ENCODE measurements at regions not wholly inside any gene's neighbourhood (a gene's known extent, or its start where the extent isn't known, plus 50 kb on each side); places are given as distances from the start of the nearest gene placed in this dataset.

GRCh38 chr1:221638595-221638994 lies 103.3 kb downstream of the DUSP10 start:
- DNase-seq: no peak

GRCh38 chr1:221641811-221642210 lies 100.1 kb downstream of the DUSP10 start:
- no peak for DNase-seq

- no peak for DNase-seq
Observed at GRCh38 chr1:221643404-221644144, 98.3 kb downstream of the DUSP10 start.

- DNase-seq: no peak
Observed at GRCh38 chr1:221644145-221644448, 97.8 kb downstream of the DUSP10 start.

- DNase-seq: no peak
Observed at GRCh38 chr1:221644663-221645258, 97.1 kb downstream of the DUSP10 start.

- DNase-seq: no peak
Observed at GRCh38 chr1:221648201-221648600, 93.7 kb downstream of the DUSP10 start.

Data from NCI-H2029 treated with DMSO at 0.1 percent for 48 hours (cell line).